ENCODE measurements at regions not wholly inside any gene's neighbourhood (a gene's known extent, or its start where the extent isn't known, plus 50 kb on each side); places are given as distances from the start of the nearest gene placed in this dataset.

- DNase-seq, result no peak
These were observed 801.7 kb downstream of the NTRK3 start for GRCh38 chr15:87454860-87455259.

GRCh38 chr15:87450314-87450713 lies 806.2 kb downstream of the NTRK3 start:
- no peak for DNase-seq

- no peak for DNase-seq
These were observed 817.4 kb downstream of the NTRK3 start for GRCh38 chr15:87439090-87439489.

GRCh38 chr15:87433871-87434270 lies 822.7 kb downstream of the NTRK3 start:
- DNase-seq, result no peak

- DNase-seq, result no peak
These were observed 826.8 kb downstream of the NTRK3 start for GRCh38 chr15:87429754-87430153.

- DNase-seq, result no peak
These were observed 836.5 kb downstream of the NTRK3 start for GRCh38 chr15:87420017-87420416.

GRCh38 chr15:87419344-87419743 lies 837.2 kb downstream of the NTRK3 start:
- no peak for DNase-seq

GRCh38 chr15:87416591-87417257 lies 839.8 kb downstream of the NTRK3 start:
- DNase-seq, result no peak

GRCh38 chr15:87408902-87409301 lies 847.6 kb downstream of the NTRK3 start:
- DNase-seq, result no peak

- no peak for DNase-seq
These were observed 852.6 kb downstream of the NTRK3 start for GRCh38 chr15:87403973-87404372.

- DNase-seq, result no peak
These were observed 854.6 kb downstream of the NTRK3 start for GRCh38 chr15:87401973-87402372.

GRCh38 chr15:87394676-87395075 lies 861.9 kb downstream of the NTRK3 start:
- no peak for DNase-seq

GRCh38 chr15:87387766-87388165 lies 868.8 kb downstream of the NTRK3 start:
- DNase-seq, result no peak

- DNase-seq, result no peak
These were observed 882.2 kb downstream of the NTRK3 start for GRCh38 chr15:87374339-87374738.

GRCh38 chr15:87369269-87369668 lies 887.3 kb downstream of the NTRK3 start:
- no peak for DNase-seq

- DNase-seq, result no peak
These were observed 888.0 kb downstream of the NTRK3 start for GRCh38 chr15:87368511-87368910.

- DNase-seq, result no peak
These were observed 891.4 kb downstream of the NTRK3 start for GRCh38 chr15:87365186-87365585.

- DNase-seq, result no peak
These were observed 894.0 kb downstream of the NTRK3 start for GRCh38 chr15:87362531-87362930.

GRCh38 chr15:87357637-87358313 lies 898.8 kb downstream of the NTRK3 start:
- no peak for DNase-seq

GRCh38 chr15:87355946-87356345 lies 900.6 kb downstream of the NTRK3 start:
- no peak for DNase-seq

GRCh38 chr15:87354661-87355410 lies 901.7 kb downstream of the NTRK3 start:
- no peak for DNase-seq

- DNase-seq, result no peak
These were observed 907.4 kb downstream of the NTRK3 start for GRCh38 chr15:87349181-87349580.

GRCh38 chr15:87348746-87349145 lies 907.8 kb downstream of the NTRK3 start:
- DNase-seq, result no peak
